ENCODE measurements at regions not wholly inside any gene's neighbourhood (a gene's known extent, or its start where the extent isn't known, plus 50 kb on each side); places are given as distances from the start of the nearest gene placed in this dataset.

- no peaks in the 10 kb centered on the region for H3K4me1 ChIP-seq (ENCODE audit: control insufficient read depth, insufficient read depth, low read depth, low read length)
- H4K8ac ChIP-seq (ENCODE audit: low read length) = no peak overlapping the region
- no peak overlapping the region for H3K18ac ChIP-seq (ENCODE audit: low read depth in 1 of 2, low read length in 2 of 2)
- no peaks in the 10 kb centered on the region for H3K36me3 ChIP-seq (ENCODE audit: control insufficient read depth in 1 of 2, insufficient read depth in 2 of 2, low read depth in 1 of 2, low read length in 2 of 2)
- no peak overlapping the region for H3K27ac ChIP-seq (ENCODE audit: low read length, poor library complexity, severe bottlenecking)
- no peak overlapping the region for H3K4ac ChIP-seq (ENCODE audit: low read depth in 1 of 2, low read length in 2 of 2)
- H2BK12ac ChIP-seq (ENCODE audit: low read length in 2 of 2) = no peak overlapping the region
- no peak overlapping the region for H3K23ac ChIP-seq (ENCODE audit: low read length in 2 of 2)
- no peak overlapping the region for H2AK5ac ChIP-seq (ENCODE audit: low read length, severe bottlenecking)
- no peak overlapping the region for H4K91ac ChIP-seq (ENCODE audit: low read length)
- no peak overlapping the region for H3K14ac ChIP-seq (ENCODE audit: low read length in 2 of 2)
- H2AFZ ChIP-seq (ENCODE audit: low read depth, low read length) = no peak overlapping the region
- peaks cover 5% of the 10 kb centered on the region for H3K9me3 ChIP-seq (ENCODE audit: control insufficient read depth, low read length)
- no peak for DNase-seq
- H2BK120ac ChIP-seq (ENCODE audit: low read depth, low read length) = no peak overlapping the region
- no peak overlapping the region for H2BK15ac ChIP-seq (ENCODE audit: low read depth, poor library complexity, severe bottlenecking)
- no peak overlapping the region for H2BK5ac ChIP-seq (ENCODE audit: low read depth, low read length, poor library complexity, severe bottlenecking)
- no peak overlapping the region for H3K9ac ChIP-seq (ENCODE audit: low read length)
- H3K4me3 ChIP-seq (ENCODE audit: insufficient read depth in 1 of 2, low read depth in 1 of 2, low read length in 2 of 2) = no peak overlapping the region
- H3K4me2 ChIP-seq (ENCODE audit: low read length, poor library complexity, severe bottlenecking) = no peak overlapping the region
- H3K79me1 ChIP-seq (replicated peaks; ENCODE audit: low read length, poor library complexity, severe bottlenecking) = no peaks in the 10 kb centered on the region
- H3K27me3 ChIP-seq (ENCODE audit: control insufficient read depth in 1 of 2, insufficient read depth in 1 of 2, low read length in 2 of 2) = no peaks in the 10 kb centered on the region
These were observed 603.2 kb upstream of the PKN2 start for GRCh38 chr1:88080875-88081274.

- Histone ChIP-seq H2BK15ac (ENCODE audit: low read depth, poor library complexity, severe bottlenecking) (no peak overlapping the region), H3K79me1 (replicated peaks; ENCODE audit: low read length, poor library complexity, severe bottlenecking) (no peaks in the 10 kb centered on the region), H3K18ac (ENCODE audit: low read depth in 1 of 2, low read length in 2 of 2) (no peak overlapping the region), H3K27me3 (ENCODE audit: control insufficient read depth in 1 of 2, insufficient read depth in 1 of 2, low read length in 2 of 2) (peaks cover 0 to 1% of the 10 kb centered on the region in 2 experiments), H3K4ac (ENCODE audit: low read depth in 1 of 2, low read length in 2 of 2) (no peak overlapping the region), H2BK120ac (ENCODE audit: low read depth, low read length) (no peak overlapping the region), H3K4me3 (ENCODE audit: insufficient read depth in 1 of 2, low read depth in 1 of 2, low read length in 2 of 2) (no peak overlapping the region), H3K23ac (ENCODE audit: low read length in 2 of 2) (no peak overlapping the region), H2BK12ac (ENCODE audit: low read length in 2 of 2) (no peak overlapping the region), H4K8ac (ENCODE audit: low read length) (no peak overlapping the region), H2AK5ac (ENCODE audit: low read length, severe bottlenecking) (no peak overlapping the region), H2AFZ (ENCODE audit: low read depth, low read length) (no peak overlapping the region), H3K27ac (ENCODE audit: low read length, poor library complexity, severe bottlenecking) (no peak overlapping the region), H3K14ac (ENCODE audit: low read length in 2 of 2) (no peak overlapping the region), H4K91ac (ENCODE audit: low read length) (no peak overlapping the region), H3K36me3 (ENCODE audit: control insufficient read depth in 1 of 2, insufficient read depth in 2 of 2, low read depth in 1 of 2, low read length in 2 of 2) (no peaks in the 10 kb centered on the region), H3K4me2 (ENCODE audit: low read length, poor library complexity, severe bottlenecking) (no peak overlapping the region), H2BK5ac (ENCODE audit: low read depth, low read length, poor library complexity, severe bottlenecking) (no peak overlapping the region), H3K9me3 (ENCODE audit: control insufficient read depth, low read length) (peaks cover 5% of the 10 kb centered on the region), H3K4me1 (ENCODE audit: control insufficient read depth, insufficient read depth, low read depth, low read length) (no peaks in the 10 kb centered on the region), H3K9ac (ENCODE audit: low read length) (no peak overlapping the region)
- DNase-seq = no peak
- 79% methylated on average over 8 of the region's 8 CpGs for WGBS
These were observed 595.6 kb upstream of the PKN2 start for GRCh38 chr1:88088481-88088880.

GRCh38 chr1:88089961-88090360 lies 594.1 kb upstream of the PKN2 start:
- no peak overlapping the region for H3K4me3 ChIP-seq (ENCODE audit: insufficient read depth in 1 of 2, low read depth in 1 of 2, low read length in 2 of 2)
- no peak overlapping the region for H3K23ac ChIP-seq (ENCODE audit: low read length in 2 of 2)
- H2BK15ac ChIP-seq (ENCODE audit: low read depth, poor library complexity, severe bottlenecking) = no peak overlapping the region
- WGBS = 0% methylated on average over 1 of the region's 1 CpG
- H3K18ac ChIP-seq (ENCODE audit: low read depth in 1 of 2, low read length in 2 of 2) = no peak overlapping the region
- no peak overlapping the region for H3K4ac ChIP-seq (ENCODE audit: low read depth in 1 of 2, low read length in 2 of 2)
- DNase-seq = no peak
- no peaks in the 10 kb centered on the region for H3K79me1 ChIP-seq (replicated peaks; ENCODE audit: low read length, poor library complexity, severe bottlenecking)
- no peak overlapping the region for H2BK12ac ChIP-seq (ENCODE audit: low read length in 2 of 2)
- H3K27ac ChIP-seq (ENCODE audit: low read length, poor library complexity, severe bottlenecking) = no peak overlapping the region
- no peak overlapping the region for H3K9ac ChIP-seq (ENCODE audit: low read length)
- H2BK5ac ChIP-seq (ENCODE audit: low read depth, low read length, poor library complexity, severe bottlenecking) = no peak overlapping the region
- H3K4me1 ChIP-seq (ENCODE audit: control insufficient read depth, insufficient read depth, low read depth, low read length) = no peaks in the 10 kb centered on the region
- H4K91ac ChIP-seq (ENCODE audit: low read length) = no peak overlapping the region
- no peak overlapping the region for H3K4me2 ChIP-seq (ENCODE audit: low read length, poor library complexity, severe bottlenecking)
- H2AFZ ChIP-seq (ENCODE audit: low read depth, low read length) = no peak overlapping the region
- H3K36me3 ChIP-seq (ENCODE audit: control insufficient read depth in 1 of 2, insufficient read depth in 2 of 2, low read depth in 1 of 2, low read length in 2 of 2) = no peaks in the 10 kb centered on the region
- no peak overlapping the region for H4K8ac ChIP-seq (ENCODE audit: low read length)
- H2BK120ac ChIP-seq (ENCODE audit: low read depth, low read length) = no peak overlapping the region
- no peak overlapping the region for H3K14ac ChIP-seq (ENCODE audit: low read length in 2 of 2)
- peaks cover 2% of the 10 kb centered on the region for H3K9me3 ChIP-seq (ENCODE audit: control insufficient read depth, low read length)
- peaks cover 0 to 4% of the 10 kb centered on the region in 2 experiments for H3K27me3 ChIP-seq (ENCODE audit: control insufficient read depth in 1 of 2, insufficient read depth in 1 of 2, low read length in 2 of 2)
- no peak overlapping the region for H2AK5ac ChIP-seq (ENCODE audit: low read length, severe bottlenecking)

- no peak overlapping the region for H3K9ac ChIP-seq (ENCODE audit: low read length)
- no peaks in the 10 kb centered on the region for H3K36me3 ChIP-seq (ENCODE audit: control insufficient read depth in 1 of 2, insufficient read depth in 2 of 2, low read depth in 1 of 2, low read length in 2 of 2)
- 87% methylated on average over 3 of the region's 3 CpGs for WGBS
- no peak overlapping the region for H3K23ac ChIP-seq (ENCODE audit: low read length in 2 of 2)
- no peak overlapping the region for H3K18ac ChIP-seq (ENCODE audit: low read depth in 1 of 2, low read length in 2 of 2)
- no peak overlapping the region for H3K4me2 ChIP-seq (ENCODE audit: low read length, poor library complexity, severe bottlenecking)
- H2BK12ac ChIP-seq (ENCODE audit: low read length in 2 of 2) = no peak overlapping the region
- no peak overlapping the region for H2AFZ ChIP-seq (ENCODE audit: low read depth, low read length)
- H3K4me3 ChIP-seq (ENCODE audit: insufficient read depth in 1 of 2, low read depth in 1 of 2, low read length in 2 of 2) = no peak overlapping the region
- H3K4ac ChIP-seq (ENCODE audit: low read depth in 1 of 2, low read length in 2 of 2) = no peak overlapping the region
- no peak overlapping the region for H4K91ac ChIP-seq (ENCODE audit: low read length)
- no peaks in the 10 kb centered on the region for H3K9me3 ChIP-seq (ENCODE audit: control insufficient read depth, low read length)
- no peak overlapping the region for H2AK5ac ChIP-seq (ENCODE audit: low read length, severe bottlenecking)
- no peaks in the 10 kb centered on the region for H3K27me3 ChIP-seq (ENCODE audit: control insufficient read depth in 1 of 2, insufficient read depth in 1 of 2, low read length in 2 of 2)
- no peak overlapping the region for H2BK120ac ChIP-seq (ENCODE audit: low read depth, low read length)
- H3K14ac ChIP-seq (ENCODE audit: low read length in 2 of 2) = no peak overlapping the region
- H4K8ac ChIP-seq (ENCODE audit: low read length) = no peak overlapping the region
- H3K79me1 ChIP-seq (replicated peaks; ENCODE audit: low read length, poor library complexity, severe bottlenecking) = no peaks in the 10 kb centered on the region
- no peaks in the 10 kb centered on the region for H3K4me1 ChIP-seq (ENCODE audit: control insufficient read depth, insufficient read depth, low read depth, low read length)
- H2BK15ac ChIP-seq (ENCODE audit: low read depth, poor library complexity, severe bottlenecking) = no peak overlapping the region
- no peak overlapping the region for H2BK5ac ChIP-seq (ENCODE audit: low read depth, low read length, poor library complexity, severe bottlenecking)
- H3K27ac ChIP-seq (ENCODE audit: low read length, poor library complexity, severe bottlenecking) = no peak overlapping the region
- DNase-seq = no peak
These were observed 585.2 kb upstream of the PKN2 start for GRCh38 chr1:88098881-88099280.
